Endodermal cell (in vitro differentiated cells): ENCODE measurements at regions not wholly inside any gene's neighbourhood (a gene's known extent, or its start where the extent isn't known, plus 50 kb on each side); places are given as distances from the start of the nearest gene placed in this dataset.

Experiments
- DNase-seq: peaks from one replicate; pipeline ENCODE4 v3.0.0-alpha.2; 2017
- H3K27ac ChIP-seq: 2 replicates; pipeline ENCODE4 v1.5.1; 2013; ENCODE audit warnings: mild to moderate bottlenecking, low read depth, low read length, moderate library complexity
- H3K27me3 ChIP-seq: 2 replicates; pipeline ENCODE4 v1.6.1; 2013; ENCODE audit warnings: mild to moderate bottlenecking, low read length, moderate library complexity; ENCODE audit not compliant: insufficient read depth, control insufficient read depth, poor library complexity, severe bottlenecking
- H3K36me3 ChIP-seq: 2 replicates; pipeline ENCODE4 v1.7.0; 2013; ENCODE audit warnings: mild to moderate bottlenecking, low read length, moderate library complexity; ENCODE audit not compliant: control insufficient read depth, insufficient read depth
- H3K4me1 ChIP-seq: one replicate; pipeline ENCODE4 v1.7.0; 2013; ENCODE audit warnings: low read length; ENCODE audit not compliant: control insufficient read depth, insufficient read depth
- H3K4me3 ChIP-seq: 2 replicates; pipeline ENCODE4 v1.5.1; 2013; ENCODE audit warnings: mild to moderate bottlenecking, low read length, moderate library complexity
- H3K9ac ChIP-seq: 2 replicates; pipeline ENCODE4 v1.6.1; 2013; ENCODE audit warnings: mild to moderate bottlenecking, low read length, moderate library complexity; ENCODE audit not compliant: poor library complexity, severe bottlenecking; ENCODE audit errors: extremely low read depth
- H3K9me3 ChIP-seq: 2 replicates; pipeline ENCODE4 v1.6.1; 2013; ENCODE audit warnings: mild to moderate bottlenecking, low read length, moderate library complexity; ENCODE audit not compliant: control insufficient read depth
- H3K27ac Mint-ChIP-seq: 2 replicates; pipeline ENCODE4 v1.8.0; 2020; ENCODE audit warnings: mixed read lengths
- H3K27me3 Mint-ChIP-seq: 2 replicates; pipeline ENCODE4 v1.8.0; 2021; ENCODE audit warnings: mild to moderate bottlenecking, mixed read lengths; ENCODE audit not compliant: insufficient read depth
- H3K36me3 Mint-ChIP-seq: 2 replicates; pipeline ENCODE4 v1.8.0; 2020; ENCODE audit warnings: low read depth, mixed read lengths
- H3K4me1 Mint-ChIP-seq: 2 replicates; pipeline ENCODE4 v1.8.0; 2020; ENCODE audit warnings: mixed read lengths
- H3K4me3 Mint-ChIP-seq: 2 replicates; pipeline ENCODE4 v1.8.0; 2020; ENCODE audit warnings: mild to moderate bottlenecking, moderate library complexity, mixed read lengths
- H3K9me3 Mint-ChIP-seq: 2 replicates; pipeline ENCODE4 v1.8.0; 2020; ENCODE audit warnings: mild to moderate bottlenecking, mixed read lengths
- CTCF ChIP-seq: fragments of 200-600 bp; sonication (generic); conservative IDR thresholded peaks from 2 replicates; pipeline ENCODE4 v1.5.0; 2021; ENCODE audit warnings: antibody characterized with exemption, mild to moderate bottlenecking
- WGBS, 2 experiments: methylation state at CpG; one replicate each; pipeline versions ENCODE4 v1.1.5 to v1.1.7; 2013; ENCODE audit warnings: missing lambda C conversion rate in 2 of 2, mixed read lengths in 1 of 2; ENCODE audit not compliant: insufficient coverage in 1 of 2, insufficient read length in 1 of 2; 5-methylcytosine and 5-hydroxymethylcytosine counted together

- no peak for DNase-seq
- Mint-ChIP-seq H3K4me3 (no peak overlapping the region), H3K36me3 (no peaks in the 10 kb centered on the region), H3K4me1 (no peaks in the 10 kb centered on the region), H3K27ac (no peak overlapping the region), H3K9me3 (no peaks in the 10 kb centered on the region), H3K27me3 (no peaks in the 10 kb centered on the region)
- Histone ChIP-seq H3K9ac (no peak overlapping the region), H3K36me3 (no peaks in the 10 kb centered on the region), H3K27me3 (no peaks in the 10 kb centered on the region), H3K4me3 (no peak overlapping the region), H3K27ac (no peak overlapping the region), H3K9me3 (no peaks in the 10 kb centered on the region), H3K4me1 (no peaks in the 10 kb centered on the region)
- WGBS, 2 experiments, result 84 to 91% methylated on average over 7 to 9 of the region's 9 CpGs
- no peak for TF ChIP-seq CTCF
These were observed 179.2 kb upstream of the ZNF507 start for GRCh38 chr19:32166238-32166637.

- no peak overlapping the region for H3K27ac Mint-ChIP-seq
- no peak overlapping the region for H3K27ac ChIP-seq
- H3K27me3 Mint-ChIP-seq, result no peaks in the 10 kb centered on the region
- WGBS, 2 experiments, result 80 to 94% methylated on average over 2 to 4 of the region's 4 CpGs
- no peak for TF ChIP-seq CTCF
- H3K27me3 ChIP-seq, result no peaks in the 10 kb centered on the region
- no peaks in the 10 kb centered on the region for H3K36me3 ChIP-seq
- no peaks in the 10 kb centered on the region for H3K36me3 Mint-ChIP-seq
- H3K4me1 ChIP-seq, result no peaks in the 10 kb centered on the region
- H3K4me3 ChIP-seq, result no peak overlapping the region
- H3K9me3 ChIP-seq, result no peaks in the 10 kb centered on the region
- DNase-seq, result no peak
- H3K4me1 Mint-ChIP-seq, result no peaks in the 10 kb centered on the region
- no peak overlapping the region for H3K9ac ChIP-seq
- no peaks in the 10 kb centered on the region for H3K9me3 Mint-ChIP-seq
- H3K4me3 Mint-ChIP-seq, result no peak overlapping the region
These were observed 177.3 kb upstream of the ZNF507 start for GRCh38 chr19:32168111-32168510.

- no peak overlapping the region for H3K4me3 ChIP-seq
- no peaks in the 10 kb centered on the region for H3K4me1 ChIP-seq
- no peaks in the 10 kb centered on the region for H3K36me3 ChIP-seq
- Mint-ChIP-seq H3K4me3 (no peak overlapping the region), H3K9me3 (no peaks in the 10 kb centered on the region), H3K27ac (no peak overlapping the region), H3K36me3 (no peaks in the 10 kb centered on the region), H3K27me3 (no peaks in the 10 kb centered on the region), H3K4me1 (no peaks in the 10 kb centered on the region)
- 80 to 82% methylated on average over 5 of the region's 5 CpGs for WGBS, 2 experiments
- no peak overlapping the region for H3K27ac ChIP-seq
- TF ChIP-seq CTCF, result no peak
- no peak for DNase-seq
- H3K27me3 ChIP-seq, result no peaks in the 10 kb centered on the region
- H3K9ac ChIP-seq, result no peak overlapping the region
- no peaks in the 10 kb centered on the region for H3K9me3 ChIP-seq
These were observed 176.8 kb upstream of the ZNF507 start for GRCh38 chr19:32168606-32169005.
